ENCODE measurements at regions not wholly inside any gene's neighbourhood (a gene's known extent, or its start where the extent isn't known, plus 50 kb on each side); places are given as distances from the start of the nearest gene placed in this dataset.
A peak's percentile ranks its signal among the peaks of the same experiment; 100 is the strongest.

DNA sequence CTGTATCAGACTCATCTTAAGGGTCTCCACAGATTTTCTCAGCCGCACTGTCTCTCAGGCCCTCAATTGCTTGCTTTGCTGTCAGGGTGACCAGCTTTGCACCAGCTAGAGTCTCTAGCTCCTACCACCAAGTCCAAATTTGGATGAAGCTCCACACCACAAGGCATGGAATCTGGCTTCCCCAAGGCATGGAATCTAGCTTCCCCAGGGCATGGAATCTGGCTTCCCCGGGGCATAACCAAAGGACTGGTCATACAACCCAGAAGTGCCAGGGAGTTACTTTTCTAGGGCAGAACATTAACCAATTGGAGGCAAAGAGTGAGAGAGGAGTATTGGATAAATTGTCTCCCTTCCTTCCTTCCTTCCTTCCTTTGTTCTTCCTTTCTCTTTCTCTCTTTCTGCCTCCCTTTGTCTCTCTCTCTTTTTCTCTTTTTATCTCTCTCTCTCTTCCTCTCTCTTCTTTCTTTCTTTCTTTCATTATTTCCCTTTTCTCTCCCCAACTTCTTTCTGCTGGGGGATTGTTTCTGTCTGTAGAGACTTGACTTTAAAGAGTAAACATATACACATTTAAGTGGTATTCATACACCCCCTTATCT is 76.9 kb upstream of the HAO2 start:
- ATAC-seq (no peak), DNase-seq (ENCODE audit: missing footprints) (no peak)
- intact Hi-C loops (cut with DNase I), result no loop called here

DNA sequence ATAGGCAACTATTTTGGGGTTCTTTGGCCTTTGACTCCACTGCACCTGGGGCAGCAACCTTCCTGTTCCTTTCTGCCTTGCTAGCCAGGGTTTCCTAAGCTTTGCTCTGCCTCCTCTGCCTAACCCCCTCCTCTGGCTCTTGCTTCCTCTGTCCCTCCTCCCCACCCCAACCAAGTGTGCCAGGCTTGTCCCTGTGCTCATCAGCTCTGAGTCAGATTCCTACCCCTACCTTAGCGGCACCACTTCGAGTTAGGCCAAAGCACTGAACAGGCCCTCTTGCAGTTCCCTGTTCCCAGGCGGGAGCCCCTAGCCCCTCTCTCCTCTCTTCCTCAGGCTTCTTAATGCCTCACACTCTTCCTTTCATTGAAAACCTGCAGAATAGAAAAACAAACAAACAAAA is 74.8 kb upstream of the HAO2 start:
- ATAC-seq, result no peak
- intact Hi-C loops (cut with DNase I), result no loop called here
- no peak for DNase-seq (ENCODE audit: missing footprints)

DNA sequence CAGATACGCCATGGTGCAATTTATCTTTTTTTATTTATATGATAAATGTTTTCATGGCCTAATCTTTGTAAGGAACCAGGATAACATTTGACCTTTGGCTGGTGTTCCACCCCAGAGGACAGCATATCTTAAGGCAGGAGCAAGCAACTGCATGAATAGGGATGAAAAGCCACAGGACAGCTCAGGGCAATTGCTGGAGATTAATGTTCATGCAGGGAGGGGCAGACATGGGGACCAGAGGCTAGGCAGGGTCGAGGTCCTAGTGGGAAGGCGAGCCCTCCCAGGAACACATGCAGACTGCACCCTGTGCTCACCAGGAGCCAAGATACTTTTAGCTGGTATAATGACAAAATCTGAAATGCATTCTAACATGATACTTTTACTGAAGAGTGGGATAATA is 74.4 kb upstream of the HAO2 start:
- no peak for DNase-seq (ENCODE audit: missing footprints)
- ATAC-seq, result no peak
- intact Hi-C loops (cut with DNase I), result no loop called here

DNA sequence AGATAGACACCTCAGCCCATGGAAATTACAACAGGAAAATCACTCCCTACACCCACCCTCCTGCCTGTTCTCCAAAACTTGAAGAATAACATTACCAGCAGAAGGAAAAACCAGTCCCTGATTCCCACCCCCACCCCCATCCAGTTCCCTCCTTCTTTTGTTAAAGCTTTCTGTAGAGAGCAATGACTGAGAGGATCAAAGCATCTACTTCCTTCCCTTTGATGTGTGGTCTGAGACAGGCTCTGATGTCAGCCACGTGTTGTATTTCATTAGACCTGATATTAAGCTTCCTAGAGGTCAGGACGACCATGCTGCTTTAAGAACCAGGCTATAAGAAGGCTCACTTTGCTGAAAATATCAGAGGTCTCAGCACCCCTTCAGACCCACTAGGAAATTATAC is 73.9 kb upstream of the HAO2 start:
- DNase-seq (ENCODE audit: missing footprints), result no peak
- intact Hi-C loops (cut with DNase I), result no loop called here
- ATAC-seq, result no peak

DNA sequence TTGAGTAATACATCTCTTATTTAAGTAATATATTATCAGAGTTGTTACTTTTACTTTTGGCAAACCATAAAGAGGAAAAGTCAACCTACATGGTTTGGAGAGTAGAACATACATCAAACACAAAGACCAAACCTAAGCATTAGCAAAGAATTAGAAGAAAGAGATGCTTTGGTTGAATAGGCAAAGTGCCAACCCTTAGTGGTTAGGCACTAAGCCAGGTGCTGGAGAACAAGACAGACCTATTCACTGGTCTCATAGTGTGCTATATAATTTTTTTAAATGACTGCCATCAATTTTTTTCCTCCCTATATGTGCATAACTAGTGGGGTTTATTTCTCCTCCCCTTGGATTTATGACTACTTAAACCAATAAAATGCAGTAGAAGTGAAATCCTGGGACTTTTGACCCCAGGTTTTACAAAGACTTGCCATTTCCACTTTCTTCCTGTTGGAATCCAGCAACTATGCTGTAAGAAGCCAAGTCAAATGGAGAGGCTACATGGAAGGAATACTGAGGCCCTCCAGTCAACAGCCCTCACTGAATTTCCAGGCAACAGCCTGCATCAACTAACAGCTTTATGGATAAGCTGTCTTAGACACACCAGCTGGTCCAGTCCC is 69.8 kb upstream of the HAO2 start:
- no peak for ATAC-seq
- DNase-seq (ENCODE audit: missing footprints), result no peak
- intact Hi-C loops (cut with DNase I), result no loop called here

DNA sequence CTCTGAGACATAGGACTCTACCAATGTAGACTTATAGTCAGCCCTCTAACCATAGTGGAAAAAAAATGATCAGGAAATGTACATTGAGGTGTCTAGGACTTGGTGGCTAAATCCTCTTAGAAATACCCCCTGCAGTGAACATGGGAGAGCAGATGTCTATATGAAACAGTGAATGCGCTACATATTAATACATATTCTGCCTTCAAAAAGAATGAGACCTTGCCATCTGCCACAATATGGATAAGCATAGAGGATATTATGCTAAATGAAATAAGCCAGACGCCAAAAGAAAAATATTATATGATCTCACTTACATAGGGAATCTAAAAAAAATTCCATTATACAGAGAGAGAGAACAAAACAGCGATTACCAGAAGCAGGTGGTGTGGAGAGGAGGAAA is 66.6 kb upstream of the HAO2 start:
- DNase-seq (ENCODE audit: missing footprints) (no peak), ATAC-seq (no peak)
- intact Hi-C loops (cut with DNase I), result no loop called here

DNA sequence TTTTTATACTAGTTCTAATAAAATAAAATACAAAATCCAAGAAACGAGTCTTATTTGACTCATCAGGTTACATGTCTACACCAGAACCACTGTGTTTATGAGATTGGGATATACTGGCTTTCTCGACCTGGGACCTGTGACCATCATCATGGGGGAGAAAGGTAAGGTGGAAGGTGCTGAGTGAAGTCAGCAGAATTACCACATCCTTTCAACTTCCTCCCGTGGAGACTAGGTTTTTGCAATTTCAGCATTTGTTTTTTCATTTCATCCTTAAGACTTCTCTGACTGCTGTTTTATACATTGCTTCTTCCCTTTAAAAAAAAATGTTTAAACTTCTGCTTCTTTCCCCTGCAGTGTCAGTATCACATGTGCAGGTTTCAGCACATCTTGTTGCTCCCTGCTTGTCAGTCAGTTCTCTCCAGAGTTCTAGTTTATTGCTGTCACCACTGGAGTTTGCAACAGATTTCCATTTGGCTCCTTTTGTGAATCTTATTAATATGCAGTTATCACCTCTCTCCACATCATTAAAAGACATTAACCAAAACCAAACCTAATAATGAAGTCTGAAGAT is 60.4 kb upstream of the HAO2 start:
- no peak for ATAC-seq
- DNase-seq (ENCODE audit: missing footprints), result no peak
- intact Hi-C loops (cut with DNase I), result no loop called here

DNA sequence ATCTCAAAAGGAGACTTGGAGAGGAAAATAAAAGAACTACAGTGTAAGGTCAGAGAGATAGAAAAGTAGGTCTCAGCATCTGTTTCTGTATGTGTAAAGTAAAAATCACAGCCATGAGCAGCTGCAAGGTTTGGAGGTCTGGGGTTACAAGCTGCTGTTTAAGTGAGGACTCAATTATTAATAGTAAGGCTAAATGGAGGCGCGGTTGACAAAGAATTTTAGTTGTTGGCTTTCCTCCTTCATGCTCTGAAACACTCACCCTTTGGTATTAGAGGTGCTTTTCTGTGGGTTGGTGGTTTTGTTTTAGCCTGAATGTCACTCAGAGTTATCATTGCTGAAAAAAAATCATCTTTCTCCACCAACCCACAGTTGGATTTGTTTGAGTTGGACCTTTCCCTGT is 59.8 kb upstream of the HAO2 start:
- intact Hi-C loops (cut with DNase I), result no loop called here
- no peak for DNase-seq (ENCODE audit: missing footprints)
- no peak for ATAC-seq

DNA sequence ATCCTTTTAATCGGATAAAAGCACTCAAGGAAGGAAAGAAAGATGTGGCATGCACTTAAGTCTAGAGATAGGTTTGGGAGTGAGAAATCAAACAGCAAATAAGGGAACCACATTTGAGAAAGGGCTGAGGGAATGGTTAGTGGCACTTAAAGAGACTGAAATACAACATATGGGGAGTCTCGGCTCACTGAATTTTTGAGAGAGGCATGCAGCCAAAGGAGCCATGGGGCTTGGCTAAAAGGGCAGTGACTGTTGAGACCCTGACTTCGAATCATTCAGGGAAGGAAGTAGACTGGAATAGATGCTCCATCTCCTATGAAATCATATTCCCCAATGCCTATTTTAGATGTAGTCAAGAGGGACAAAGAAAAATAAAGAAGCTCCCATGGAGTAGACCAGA is 58.3 kb upstream of the HAO2 start:
- intact Hi-C loops (cut with DNase I), result no loop called here
- no peak for DNase-seq (ENCODE audit: missing footprints)
- ATAC-seq, result no peak

DNA sequence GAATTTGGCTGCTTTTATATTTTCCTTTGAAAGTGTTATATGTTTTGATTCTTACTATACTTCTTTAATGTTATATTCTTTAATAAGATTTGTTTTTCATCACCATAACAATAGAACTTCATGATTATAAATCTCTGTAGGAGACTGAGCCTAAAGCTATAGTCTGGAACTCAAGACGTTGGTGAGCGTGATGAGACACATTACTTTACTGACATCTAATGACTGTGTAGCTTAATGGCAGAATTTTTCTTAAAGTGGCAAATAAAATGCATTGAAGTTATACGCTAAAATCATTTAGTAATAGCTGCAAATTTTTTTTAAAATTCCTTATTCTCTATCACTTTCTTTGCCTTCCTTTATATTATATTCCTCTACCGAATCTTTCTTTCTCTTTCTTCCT is 56.1 kb upstream of the HAO2 start:
- ATAC-seq (no peak), DNase-seq (ENCODE audit: missing footprints) (no peak)
- intact Hi-C loops (cut with DNase I), result no loop called here

DNA sequence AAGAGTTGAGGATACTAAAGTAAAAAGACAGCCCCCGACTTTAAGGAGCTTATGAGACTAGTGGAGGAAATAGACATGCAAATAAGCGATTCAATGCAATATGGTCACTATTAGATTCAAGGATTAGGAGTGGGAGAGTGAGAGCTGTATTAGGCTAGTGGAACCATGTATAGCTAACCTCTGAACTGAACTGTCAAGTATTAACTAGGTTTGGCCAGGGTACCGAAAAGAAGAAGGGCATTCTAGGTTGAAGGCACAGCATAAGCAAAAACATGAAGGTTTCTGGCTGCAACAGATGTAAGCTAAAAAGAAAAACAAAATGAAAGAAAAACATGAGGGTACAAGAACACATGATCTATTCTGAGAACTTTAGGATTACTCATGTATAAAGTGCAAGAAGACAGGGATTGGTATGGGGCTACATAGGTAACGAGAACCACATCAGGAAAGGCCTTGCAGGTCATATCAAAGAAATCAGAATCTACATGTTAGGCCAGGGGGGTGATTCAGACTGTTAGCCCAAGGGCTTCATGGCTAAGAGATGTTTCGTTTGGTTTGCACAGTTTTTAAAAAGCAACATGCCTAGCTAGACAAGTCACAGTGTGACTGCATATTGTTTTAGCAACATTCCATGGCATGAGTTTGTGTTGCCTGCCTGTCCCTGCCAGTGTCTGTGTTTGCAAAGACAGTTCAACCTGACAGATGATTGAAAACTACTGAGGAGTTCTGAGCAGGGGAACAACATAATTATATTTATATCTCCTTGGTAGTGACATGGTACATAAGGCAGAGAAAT is 54.4 kb upstream of the HAO2 start:
- intact Hi-C loops (cut with DNase I), result no loop called here
- ATAC-seq (peak; percentile 16), DNase-seq (ENCODE audit: missing footprints) (no peak)

DNA sequence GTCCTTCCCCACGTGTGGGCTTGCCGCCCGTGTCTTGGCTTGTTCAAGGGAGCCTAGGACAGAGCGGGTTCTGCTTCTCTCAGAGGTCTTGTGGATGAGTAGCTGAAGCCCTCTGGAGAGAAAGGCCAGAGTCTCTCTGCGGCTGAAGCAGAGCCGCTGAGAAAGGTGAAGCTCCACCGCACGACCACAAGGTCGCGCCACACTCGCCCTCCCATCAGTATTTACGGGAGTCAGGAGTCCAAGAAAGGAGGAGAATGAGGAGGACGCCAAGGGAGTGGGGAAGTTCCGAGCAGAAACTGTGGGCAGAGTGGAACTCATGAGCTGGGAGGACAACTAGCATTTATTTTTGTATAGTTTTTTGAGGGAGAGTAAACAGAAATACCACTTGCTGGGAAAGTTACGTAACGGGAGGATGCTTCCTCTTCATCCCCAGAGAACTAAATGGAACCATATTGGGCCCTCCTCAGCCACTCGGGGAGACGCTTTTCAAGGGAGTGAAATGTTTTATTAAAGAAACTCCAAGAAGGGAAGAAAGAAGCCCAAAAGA is 51.6 kb upstream of the HAO2 start:
- intact Hi-C loops (cut with DNase I), result no loop called here
- ATAC-seq, result no peak
- no peak for DNase-seq (ENCODE audit: missing footprints)

DNA sequence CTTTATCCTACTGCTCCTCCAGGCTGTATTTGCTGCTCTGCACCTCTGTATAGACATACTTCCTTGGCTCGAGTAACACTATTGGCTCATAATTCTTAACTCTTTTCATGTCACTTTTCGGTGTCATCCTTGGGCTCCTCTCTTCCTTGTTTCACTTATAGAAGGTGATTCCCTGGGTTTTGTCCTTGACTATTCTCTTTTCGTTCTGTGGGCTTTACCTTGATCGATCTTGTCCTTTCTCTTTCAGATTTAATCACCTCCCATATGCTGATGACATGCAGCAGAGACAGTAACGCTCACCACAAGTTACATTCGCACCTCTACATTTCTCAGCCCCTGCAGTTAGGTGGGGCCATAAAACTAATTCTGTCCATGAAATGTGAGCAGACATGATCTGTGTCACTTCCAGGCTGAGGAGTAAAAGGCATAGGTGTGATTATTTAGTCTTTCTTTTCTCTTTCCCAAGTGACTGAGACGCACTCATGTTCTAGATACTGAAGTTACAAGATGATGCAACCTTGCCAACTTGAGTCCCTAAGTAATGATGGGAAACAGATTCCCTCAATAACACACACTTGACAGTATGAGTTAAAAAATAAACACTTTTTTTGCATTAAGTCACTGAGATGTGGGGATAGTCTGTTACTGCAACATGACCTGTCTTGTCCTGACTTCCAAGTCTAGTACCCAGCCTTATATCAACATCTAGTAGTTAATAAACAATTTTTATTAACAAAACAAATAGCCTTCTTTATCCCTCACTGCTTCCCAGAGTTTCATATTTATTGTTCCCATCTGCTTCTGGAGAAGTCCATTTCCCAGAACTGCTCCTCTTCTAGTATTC is 49.9 kb upstream of the HAO2 start:
- intact Hi-C loops (cut with DNase I), result no loop called here
- ATAC-seq (no peak), DNase-seq (ENCODE audit: missing footprints) (no peak)

Measured in Right ventricle myocardium inferior (tissue), 1 donor.